PC-9 (cell line): ENCODE measurements at regions not wholly inside any gene's neighbourhood (a gene's known extent, or its start where the extent isn't known, plus 50 kb on each side); places are given as distances from the start of the nearest gene placed in this dataset.

Experiments used
- BruUV-seq: library from RNA; stranded (reverse); fragments of 400-500 nt; replicated peaks from 2 replicates; lab custom pipeline; 2021; lab: Mats Ljungman, UMichigan
- CTCF ChIA-PET: fragments of 300-600 bp; sonication (Branson Sonifier 250); formaldehyde crosslinking; loops from one replicate; lab custom pipeline; 2022; ENCODE audit warnings: antibody characterized with exemption; lab: Charles Lee
- POLR2A ChIA-PET: fragments of 300-600 bp; sonication (Branson Sonifier 250); formaldehyde crosslinking; loops from one replicate; lab custom pipeline; 2022; ENCODE audit warnings: antibody characterized with exemption; ENCODE audit not compliant: unreplicated experiment; lab: Charles Lee
- DNase-seq, 2 experiments: peaks; one replicate each; pipeline versions ENCODE4 v3.0.0 to v3.0.0-alpha.2; 2015 to 2022; ENCODE audit warnings: mixed read lengths in 1 of 2
- H2AFZ ChIP-seq: fragments of 200-600 bp; sonication (generic); 2 replicates; pipeline ENCODE4 v1.8.1; 2017; ENCODE audit warnings: antibody characterized with exemption
- H3F3A ChIP-seq: fragments of 200-600 bp; sonication (generic); 2 replicates; pipeline ENCODE4 v1.8.1; 2017; ENCODE audit warnings: antibody characterized with exemption, mild to moderate bottlenecking, low read depth; ENCODE audit not compliant: insufficient read depth
- H3K27ac ChIP-seq: fragments of 200-600 bp; sonication (generic); 2 replicates; pipeline ENCODE4 v1.6.1; 2016; ENCODE audit warnings: mixed run types
- H3K27me3 ChIP-seq: fragments of 200-600 bp; sonication (generic); 2 replicates; pipeline ENCODE4 v1.6.1; 2016; ENCODE audit warnings: low read depth, mixed run types; ENCODE audit not compliant: insufficient read depth
- H3K36me3 ChIP-seq: fragments of 200-600 bp; sonication (generic); 2 replicates; pipeline ENCODE4 v1.6.1; 2016; ENCODE audit warnings: low read depth, mixed run types
- H3K4me1 ChIP-seq: fragments of 200-600 bp; sonication (generic); replicated peaks from 2 replicates; pipeline ENCODE4 v1.6.1; 2016; ENCODE audit warnings: mixed run types; ENCODE audit not compliant: insufficient read depth
- H3K4me2 ChIP-seq: fragments of 200-600 bp; sonication (generic); 2 replicates; pipeline ENCODE4 v1.6.1; 2017; ENCODE audit warnings: mixed run types
- H3K4me3 ChIP-seq: fragments of 200-600 bp; sonication (generic); 2 replicates; pipeline ENCODE4 v1.6.1; 2016; ENCODE audit warnings: mixed run types
- H3K79me2 ChIP-seq: fragments of 200-600 bp; sonication (generic); 2 replicates; pipeline ENCODE4 v1.6.1; 2017; ENCODE audit warnings: low read depth, mixed run types
- H3K9me2 ChIP-seq: fragments of 200-600 bp; sonication (generic); 2 replicates; pipeline ENCODE4 v1.8.1; 2017; ENCODE audit warnings: mild to moderate bottlenecking; ENCODE audit not compliant: insufficient read depth
- H3K9me3 ChIP-seq: fragments of 200-600 bp; sonication (generic); 2 replicates; pipeline ENCODE4 v1.8.1; 2016; ENCODE audit warnings: low read depth; ENCODE audit not compliant: insufficient read depth
- H4K20me1 ChIP-seq: fragments of 200-600 bp; sonication (generic); 2 replicates; pipeline ENCODE4 v1.8.1; 2017; ENCODE audit not compliant: insufficient read depth
- EZH2 ChIP-seq: fragments of 200-600 bp; sonication (generic); IDR thresholded peaks from 2 replicates; pipeline ENCODE4 v1.8.0; 2017; ENCODE audit warnings: antibody characterized with exemption, low read depth
- intact Hi-C: fragments of 100-400 bp; cut with micrococcal nuclease; formaldehyde crosslinking; loops from one replicate; pipeline ENCODE4 v1.10.0; 2022; ENCODE audit not compliant: unreplicated experiment
- TF ChIP-seq, protein P1 (sequence below): fragments of 200-600 bp; sonication (generic); conservative IDR thresholded peaks from 2 replicates; pipeline ENCODE4 v1.6.1; 2017; ENCODE audit warnings: mixed run types, antibody characterized with exemption, mild to moderate bottlenecking, moderate library complexity

DNA sequence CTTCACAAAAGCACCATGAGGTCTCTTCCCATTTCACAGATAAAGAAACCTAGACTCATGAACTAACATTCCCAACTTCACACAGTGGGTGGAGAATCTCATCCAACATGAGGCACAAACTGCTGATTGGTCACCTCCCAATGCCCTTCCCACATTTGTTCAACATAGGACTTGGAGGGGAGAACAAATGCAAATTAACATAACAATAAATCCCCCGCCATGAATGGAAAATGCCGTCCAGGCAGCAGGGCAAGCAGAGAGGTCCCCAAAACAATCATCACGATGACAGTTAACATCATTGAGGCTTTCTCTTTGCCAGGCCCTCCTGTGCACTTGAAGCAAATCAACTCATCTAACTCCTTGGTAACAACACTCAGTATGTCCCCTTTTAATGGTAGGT lies 185.3 kb downstream of the TMEM132E start:
- H3F3A ChIP-seq, result no peaks in the 10 kb centered on the region
- no peak for DNase-seq
- CTCF ChIA-PET, result interaction anchor here (0.6 kb wide), 1 partner anchor 14 kb away, joined by 3 read pairs; no protein-coding TSS in a partner anchor
- H3K4me3 ChIP-seq, result no peak overlapping the region
- no peak overlapping the region for H2AFZ ChIP-seq
- POLR2A ChIA-PET, result no interaction called here
- intact Hi-C loops, result no loop called here
- no peak overlapping the region for H3K27ac ChIP-seq
- no peak for TF ChIP-seq EZH2
- TF ChIP-seq, protein P1, sequence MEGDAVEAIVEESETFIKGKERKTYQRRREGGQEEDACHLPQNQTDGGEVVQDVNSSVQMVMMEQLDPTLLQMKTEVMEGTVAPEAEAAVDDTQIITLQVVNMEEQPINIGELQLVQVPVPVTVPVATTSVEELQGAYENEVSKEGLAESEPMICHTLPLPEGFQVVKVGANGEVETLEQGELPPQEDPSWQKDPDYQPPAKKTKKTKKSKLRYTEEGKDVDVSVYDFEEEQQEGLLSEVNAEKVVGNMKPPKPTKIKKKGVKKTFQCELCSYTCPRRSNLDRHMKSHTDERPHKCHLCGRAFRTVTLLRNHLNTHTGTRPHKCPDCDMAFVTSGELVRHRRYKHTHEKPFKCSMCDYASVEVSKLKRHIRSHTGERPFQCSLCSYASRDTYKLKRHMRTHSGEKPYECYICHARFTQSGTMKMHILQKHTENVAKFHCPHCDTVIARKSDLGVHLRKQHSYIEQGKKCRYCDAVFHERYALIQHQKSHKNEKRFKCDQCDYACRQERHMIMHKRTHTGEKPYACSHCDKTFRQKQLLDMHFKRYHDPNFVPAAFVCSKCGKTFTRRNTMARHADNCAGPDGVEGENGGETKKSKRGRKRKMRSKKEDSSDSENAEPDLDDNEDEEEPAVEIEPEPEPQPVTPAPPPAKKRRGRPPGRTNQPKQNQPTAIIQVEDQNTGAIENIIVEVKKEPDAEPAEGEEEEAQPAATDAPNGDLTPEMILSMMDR, result no peak
- H3K79me2 ChIP-seq, result no peaks in the 10 kb centered on the region
- H3K4me2 ChIP-seq, result no peak overlapping the region
- H3K9me3 ChIP-seq, result no peaks in the 10 kb centered on the region
- no TSS peak for BruUV-seq
- H3K4me1 ChIP-seq, result no peaks in the 10 kb centered on the region
- no peaks in the 10 kb centered on the region for H3K36me3 ChIP-seq
- peaks cover 75% of the 10 kb centered on the region for H3K27me3 ChIP-seq
- H4K20me1 ChIP-seq, result no peaks in the 10 kb centered on the region; the same call in 1 of the 2 replicates
- no peaks in the 10 kb centered on the region for H3K9me2 ChIP-seq

DNA sequence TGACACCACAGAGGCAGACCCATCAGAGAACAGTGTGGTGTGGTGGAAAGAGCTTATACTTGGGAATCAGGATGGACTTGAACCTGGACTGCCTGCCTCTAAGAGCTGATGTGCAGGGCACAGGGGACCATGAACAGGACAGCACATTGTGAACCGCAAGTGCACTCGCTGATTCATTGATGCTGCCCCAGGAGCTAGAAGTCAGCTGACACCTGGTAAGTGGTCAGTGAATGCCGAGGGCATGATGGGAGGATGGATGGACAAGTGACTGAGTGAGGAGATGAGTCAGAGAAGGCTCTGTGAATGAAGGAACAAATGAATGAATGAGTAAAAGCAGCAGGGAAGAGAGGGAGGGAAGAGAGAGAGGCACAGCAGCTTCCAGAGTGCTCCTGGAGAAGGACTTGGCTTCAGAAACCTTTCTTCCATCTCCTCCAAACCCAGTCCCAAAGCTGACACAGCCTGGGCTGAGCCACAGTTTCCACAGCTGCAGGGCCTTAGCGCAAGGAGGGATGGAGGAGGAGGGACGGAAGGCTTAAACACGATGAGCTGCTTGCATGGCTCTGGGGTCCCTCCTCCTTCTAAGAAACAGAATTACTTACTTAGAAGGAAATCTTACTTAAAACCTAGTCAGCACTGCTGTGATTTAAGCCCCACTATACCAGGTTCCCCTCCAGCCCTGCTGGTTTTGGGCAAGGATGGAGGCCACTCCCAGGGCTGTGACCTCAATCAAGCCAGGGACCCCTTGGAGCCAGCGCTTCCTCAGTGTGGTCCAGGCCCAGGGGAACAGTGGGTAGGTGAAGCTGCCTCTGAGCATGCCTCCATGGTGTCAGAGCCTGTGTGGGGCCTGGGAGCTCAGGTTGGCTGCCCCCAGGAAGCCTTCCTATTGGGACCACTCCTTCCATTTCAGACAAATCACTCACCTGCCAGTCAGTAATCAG lies 184.6 kb downstream of the TMEM132E start:
- CTCF ChIA-PET, result no interaction called here
- no peak overlapping the region for H2AFZ ChIP-seq
- no peak for DNase-seq
- BruUV-seq, result no TSS peak
- H3K79me2 ChIP-seq, result no peaks in the 10 kb centered on the region
- TF ChIP-seq, protein P1, result no peak
- no peak for TF ChIP-seq EZH2
- POLR2A ChIA-PET, result no interaction called here
- no peaks in the 10 kb centered on the region for H3K9me3 ChIP-seq
- H3K9me2 ChIP-seq, result no peaks in the 10 kb centered on the region
- intact Hi-C loops, result no loop called here
- H3K4me1 ChIP-seq, result no peaks in the 10 kb centered on the region
- no peak overlapping the region for H3K27ac ChIP-seq
- H3K4me2 ChIP-seq, result no peak overlapping the region
- H3K36me3 ChIP-seq, result no peaks in the 10 kb centered on the region
- H4K20me1 ChIP-seq, result no peaks in the 10 kb centered on the region; the same call in 1 of the 2 replicates
- no peak overlapping the region for H3K4me3 ChIP-seq
- no peaks in the 10 kb centered on the region for H3F3A ChIP-seq
- peaks cover 71% of the 10 kb centered on the region for H3K27me3 ChIP-seq

DNA sequence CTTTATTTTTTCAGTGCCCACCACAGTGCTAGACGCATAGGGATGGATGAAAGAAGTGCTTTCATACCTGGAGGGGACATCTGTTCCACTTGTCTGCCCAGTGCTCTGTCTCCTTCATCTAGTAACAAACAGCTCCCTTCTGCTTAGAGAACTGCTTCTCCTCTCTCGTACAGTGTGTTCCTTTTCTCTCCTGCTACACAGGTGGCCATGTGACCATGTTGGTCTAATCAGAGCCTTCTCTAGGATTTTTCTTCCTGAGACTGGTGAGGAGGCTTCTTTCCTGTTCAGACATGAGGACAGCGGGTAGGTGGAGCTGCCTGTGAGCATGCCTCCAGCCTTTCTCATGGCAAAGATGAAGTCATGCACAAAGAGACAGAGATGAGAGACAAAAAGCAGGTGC lies 182.7 kb downstream of the TMEM132E start:
- Histone ChIP-seq H3K4me1 (no peaks in the 10 kb centered on the region), H3K79me2 (no peaks in the 10 kb centered on the region), H3K4me3 (no peak overlapping the region), H3K36me3 (no peaks in the 10 kb centered on the region), H3K9me2 (no peaks in the 10 kb centered on the region), H2AFZ (no peak overlapping the region), H3K9me3 (no peaks in the 10 kb centered on the region), H4K20me1 (no peaks in the 10 kb centered on the region; the same call in 1 of the 2 replicates), H3K27me3 (peaks cover 64% of the 10 kb centered on the region), H3K4me2 (no peak overlapping the region), H3F3A (no peaks in the 10 kb centered on the region), H3K27ac (no peak overlapping the region)
- TF ChIP-seq, protein P1, result no peak
- TF ChIP-seq EZH2, result no peak
- DNase-seq, result no peak
- CTCF ChIA-PET, result no interaction called here
- POLR2A ChIA-PET, result no interaction called here
- no TSS peak for BruUV-seq
- intact Hi-C loops, result no loop called here
